OCI-LY7 (cell line): ENCODE measurements at regions not wholly inside any gene's neighbourhood (a gene's known extent, or its start where the extent isn't known, plus 50 kb on each side); places are given as distances from the start of the nearest gene placed in this dataset.

Source experiments
- BruUV-seq: library from RNA; stranded (reverse); fragments of 400-500 nt; replicated peaks from 2 replicates; lab custom pipeline; 2021; lab: Mats Ljungman, UMichigan
- CTCF ChIA-PET: fragments of 300-600 bp; sonication (Branson Sonifier 250); formaldehyde crosslinking; loops from one replicate; lab custom pipeline; 2022; ENCODE audit warnings: antibody characterized with exemption; ENCODE audit not compliant: unreplicated experiment; lab: Charles Lee
- POLR2A ChIA-PET: fragments of 300-600 bp; sonication (Branson Sonifier 250); formaldehyde crosslinking; loops from one replicate; lab custom pipeline; 2022; ENCODE audit warnings: antibody characterized with exemption; lab: Charles Lee
- DNase-seq: peaks from one replicate; pipeline ENCODE4 v3.0.0-alpha.2; 2015; ENCODE audit warnings: low spot score
- H2AFZ ChIP-seq: fragments of 200-600 bp; sonication (generic), shearing (Covaris generic); 2 replicates; pipeline ENCODE4 v1.6.1; 2014; ENCODE audit warnings: mild to moderate bottlenecking, antibody characterized with exemption, low read length, moderate library complexity
- H3K27ac ChIP-seq: fragments of 200-600 bp; sonication (generic); 2 replicates; pipeline ENCODE4 v1.5.1; 2014; ENCODE audit warnings: mixed run types, low read depth, mild to moderate bottlenecking, moderate library complexity, low read length, inconsistent platforms; ENCODE audit not compliant: poor library complexity, severe bottlenecking
- H3K36me3 ChIP-seq: fragments of 200-600 bp; sonication (generic); 2 replicates; pipeline ENCODE4 v1.6.1; 2014; ENCODE audit warnings: mild to moderate bottlenecking, antibody characterized with exemption, low read length, moderate library complexity, mixed read lengths; ENCODE audit not compliant: insufficient read depth
- H3K4me1 ChIP-seq: fragments of 200-600 bp; sonication (generic); 2 replicates; pipeline ENCODE4 v1.5.1; 2014; ENCODE audit warnings: mild to moderate bottlenecking, low read length; ENCODE audit not compliant: insufficient read depth, poor library complexity, severe bottlenecking
- H3K4me2 ChIP-seq: fragments of 200-600 bp; sonication (generic); 2 replicates; pipeline ENCODE4 v1.6.1; 2014; ENCODE audit warnings: mild to moderate bottlenecking, low read length
- H3K4me3 ChIP-seq: fragments of 200-600 bp; sonication (generic); 2 replicates; pipeline ENCODE4 v1.5.1; 2014; ENCODE audit warnings: mild to moderate bottlenecking, low read depth, low read length; ENCODE audit not compliant: poor library complexity, severe bottlenecking
- H3K79me2 ChIP-seq: fragments of 200-600 bp; sonication (generic); 2 replicates; pipeline ENCODE4 v1.6.1; 2016; ENCODE audit warnings: low read depth, mild to moderate bottlenecking, low read length, moderate library complexity, mixed read lengths; ENCODE audit not compliant: insufficient read depth
- H3K9me2 ChIP-seq: fragments of 200-600 bp; sonication (generic); 2 replicates; pipeline ENCODE4 v1.6.1; 2016; ENCODE audit warnings: mild to moderate bottlenecking, low read length, mixed read lengths; ENCODE audit not compliant: insufficient read depth
- H3K9me3 ChIP-seq: fragments of 200-600 bp; sonication (generic); 2 replicates; pipeline ENCODE4 v1.6.1; 2014; ENCODE audit warnings: mild to moderate bottlenecking, mixed run types, low read length, mixed read lengths
- H4K20me1 ChIP-seq: fragments of 200-600 bp; sonication (generic); 2 replicates; pipeline ENCODE4 v1.6.1; 2014; ENCODE audit warnings: mild to moderate bottlenecking, antibody characterized with exemption, low read length, moderate library complexity, mixed read lengths; ENCODE audit not compliant: insufficient read depth
- CTCF ChIP-seq: fragments of 200-600 bp; sonication (generic); conservative IDR thresholded peaks from 2 replicates; pipeline ENCODE4 v1.5.1; 2014; ENCODE audit warnings: mild to moderate bottlenecking, antibody characterized with exemption, low read length, moderate library complexity, mixed read lengths
- EZH2phosphoT487 ChIP-seq: fragments of 200-600 bp; sonication (generic); IDR thresholded peaks from 2 replicates; pipeline ENCODE4 v1.6.1; 2018; ENCODE audit warnings: low read depth, borderline replicate concordance, mild to moderate bottlenecking, mixed run types, antibody characterized with exemption, low read length, moderate library complexity, mixed read lengths
- intact Hi-C: fragments of 100-400 bp; cut with micrococcal nuclease; formaldehyde crosslinking; loops from one replicate; pipeline ENCODE4 v1.10.0; 2022; ENCODE audit not compliant: unreplicated experiment

- no TSS peak for BruUV-seq
- H3K4me1 ChIP-seq = peaks cover 9% of the 10 kb centered on the region
- no peak overlapping the region for H3K27ac ChIP-seq
- H3K4me3 ChIP-seq = no peak overlapping the region
- H3K9me3 ChIP-seq = no peaks in the 10 kb centered on the region
- TF ChIP-seq CTCF = no peak
- TF ChIP-seq EZH2phosphoT487 = no peak
- intact Hi-C loops = no loop called here
- H3K79me2 ChIP-seq = no peaks in the 10 kb centered on the region
- no peaks in the 10 kb centered on the region for H3K9me2 ChIP-seq
- H3K36me3 ChIP-seq = no peaks in the 10 kb centered on the region
- DNase-seq = no peak
- CTCF ChIA-PET = no interaction called here
- no peak overlapping the region for H3K4me2 ChIP-seq
- H2AFZ ChIP-seq = no peak overlapping the region
- POLR2A ChIA-PET = no interaction called here
- no peaks in the 10 kb centered on the region for H4K20me1 ChIP-seq
Observed at GRCh38 chr18:10216791-10217190, 237.6 kb upstream of the APCDD1 start.

GRCh38 chr18:10217211-10217610 is 237.2 kb upstream of the APCDD1 start:
- Histone ChIP-seq H3K27ac (no peak overlapping the region), H3K9me2 (no peaks in the 10 kb centered on the region), H3K4me3 (no peak overlapping the region), H3K79me2 (no peaks in the 10 kb centered on the region), H3K36me3 (no peaks in the 10 kb centered on the region), H4K20me1 (no peaks in the 10 kb centered on the region), H2AFZ (no peak overlapping the region), H3K9me3 (no peaks in the 10 kb centered on the region), H3K4me2 (no peak overlapping the region), H3K4me1 (peaks cover 9% of the 10 kb centered on the region)
- intact Hi-C loops = no loop called here
- DNase-seq = no peak
- TF ChIP-seq CTCF (no peak), EZH2phosphoT487 (no peak)
- POLR2A ChIA-PET = no interaction called here
- BruUV-seq = no TSS peak
- CTCF ChIA-PET = no interaction called here

- CTCF ChIA-PET = no interaction called here
Observed at GRCh38 chr18:10225300-10225699, 229.1 kb upstream of the APCDD1 start.

More at GRCh38 chr18:10225300-10225699, 229.1 kb upstream of the APCDD1 start:
- Histone ChIP-seq H3K9me3 (no peaks in the 10 kb centered on the region), H3K79me2 (no peaks in the 10 kb centered on the region), H4K20me1 (no peaks in the 10 kb centered on the region), H3K4me2 (no peak overlapping the region), H3K27ac (no peak overlapping the region), H3K36me3 (no peaks in the 10 kb centered on the region), H3K9me2 (no peaks in the 10 kb centered on the region), H3K4me1 (no peaks in the 10 kb centered on the region), H2AFZ (no peak overlapping the region), H3K4me3 (no peak overlapping the region)
- POLR2A ChIA-PET = interaction anchor here (1.9 kb wide), 1 partner anchor 11 kb away, joined by 4 read pairs; no protein-coding TSS in a partner anchor
- DNase-seq = no peak
- intact Hi-C loops = no loop called here
- BruUV-seq = no TSS peak
- no peak for TF ChIP-seq EZH2phosphoT487
- TF ChIP-seq CTCF = no peak
